ENCODE measurements at regions not wholly inside any gene's neighbourhood (a gene's known extent, or its start where the extent isn't known, plus 50 kb on each side); places are given as distances from the start of the nearest gene placed in this dataset.
A peak's percentile ranks its signal among the peaks of the same experiment; 100 is the strongest.

DNA sequence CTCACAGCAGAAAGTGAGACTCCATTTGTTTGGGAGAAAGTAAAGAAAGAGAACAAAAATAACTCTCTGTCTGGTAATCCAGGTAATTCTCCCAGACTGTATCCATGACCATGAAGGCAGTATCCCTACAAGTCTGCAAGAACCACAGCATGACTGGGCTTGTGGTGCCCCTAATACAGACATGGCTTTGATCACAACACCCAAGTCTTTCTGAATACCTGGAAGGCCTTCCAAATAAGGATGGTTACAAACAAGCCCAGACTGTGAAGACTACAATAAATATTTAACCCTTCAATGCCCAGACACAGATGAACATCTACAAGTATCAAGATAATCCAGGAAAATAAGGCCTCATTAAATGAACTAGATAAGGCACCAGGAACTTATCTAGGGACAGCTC lies 481.1 kb upstream of the RORB start:
- Histone ChIP-seq H4K20me1 (ENCODE audit: insufficient read depth, low read length) (no peaks in the 10 kb centered on the region), H3K27ac (ENCODE audit: low read length) (no peak overlapping the region), H3K4me3 (ENCODE audit: low read depth in 1 of 2, low read length in 2 of 2) (no peak overlapping the region), H3K79me2 (ENCODE audit: insufficient read depth, low read length) (no peaks in the 10 kb centered on the region), H3K36me3 (ENCODE audit: insufficient read depth, low read length) (no peaks in the 10 kb centered on the region), H2AFZ (ENCODE audit: low read depth, low read length) (no peak overlapping the region), H3K27me3 (ENCODE audit: insufficient read depth, low read length, poor library complexity) (no peaks in the 10 kb centered on the region), H3K4me1 (ENCODE audit: insufficient read depth, low read length) (no peaks in the 10 kb centered on the region), H3K9me3 (ENCODE audit: insufficient read depth, low read length, severe bottlenecking) (no peaks in the 10 kb centered on the region), H3K9ac (ENCODE audit: low read depth, low read length) (no peak overlapping the region), H3K4me2 (ENCODE audit: insufficient read depth, low read length) (no peak overlapping the region)
- no peak for ATAC-seq (ENCODE audit: insufficient read depth, low read depth)
- TF ChIP-seq EZH2 (IDR thresholded peaks at IDR 0.05; ENCODE audit: borderline replicate concordance, low read depth, low read length, severe bottlenecking), result no peak
- TF ChIP-seq, protein P1, sequence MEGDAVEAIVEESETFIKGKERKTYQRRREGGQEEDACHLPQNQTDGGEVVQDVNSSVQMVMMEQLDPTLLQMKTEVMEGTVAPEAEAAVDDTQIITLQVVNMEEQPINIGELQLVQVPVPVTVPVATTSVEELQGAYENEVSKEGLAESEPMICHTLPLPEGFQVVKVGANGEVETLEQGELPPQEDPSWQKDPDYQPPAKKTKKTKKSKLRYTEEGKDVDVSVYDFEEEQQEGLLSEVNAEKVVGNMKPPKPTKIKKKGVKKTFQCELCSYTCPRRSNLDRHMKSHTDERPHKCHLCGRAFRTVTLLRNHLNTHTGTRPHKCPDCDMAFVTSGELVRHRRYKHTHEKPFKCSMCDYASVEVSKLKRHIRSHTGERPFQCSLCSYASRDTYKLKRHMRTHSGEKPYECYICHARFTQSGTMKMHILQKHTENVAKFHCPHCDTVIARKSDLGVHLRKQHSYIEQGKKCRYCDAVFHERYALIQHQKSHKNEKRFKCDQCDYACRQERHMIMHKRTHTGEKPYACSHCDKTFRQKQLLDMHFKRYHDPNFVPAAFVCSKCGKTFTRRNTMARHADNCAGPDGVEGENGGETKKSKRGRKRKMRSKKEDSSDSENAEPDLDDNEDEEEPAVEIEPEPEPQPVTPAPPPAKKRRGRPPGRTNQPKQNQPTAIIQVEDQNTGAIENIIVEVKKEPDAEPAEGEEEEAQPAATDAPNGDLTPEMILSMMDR (IDR thresholded peaks at IDR 0.05; ENCODE audit: borderline replicate concordance, extremely low read depth, low read length, poor library complexity, severe bottlenecking), result no peak
- DNase-seq, result no peak

DNA sequence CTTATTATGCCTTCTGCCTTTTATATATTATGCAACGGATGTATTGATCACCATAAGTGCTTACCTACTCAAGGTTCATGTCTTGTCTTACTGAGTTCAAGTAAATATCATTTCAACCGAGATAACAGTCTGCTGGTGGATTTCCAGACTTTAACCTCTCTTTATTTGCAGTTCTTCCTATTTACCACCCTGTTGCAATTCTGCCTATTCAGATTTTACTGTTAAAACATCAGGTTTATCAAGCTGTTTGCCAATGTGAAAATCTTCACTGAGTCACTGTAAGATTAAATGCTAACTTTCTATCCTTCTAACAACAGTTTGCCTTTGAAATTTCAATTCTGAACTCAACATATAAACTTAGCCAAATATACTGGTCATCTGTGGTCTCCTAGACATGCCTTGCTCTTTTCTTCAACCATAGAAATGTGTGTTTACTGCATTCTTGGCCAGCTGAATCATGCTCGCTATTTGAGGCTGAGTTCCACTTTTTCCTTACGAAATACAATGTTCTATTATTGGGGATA lies 471.7 kb upstream of the RORB start:
- 0 out of 2 replicates have a peak overlapping the region, but pooled peaks have one; percentile 43 for H2AFZ ChIP-seq (ENCODE audit: low read depth, low read length)
- H3K4me3 ChIP-seq (ENCODE audit: low read depth in 1 of 2, low read length in 2 of 2), result no peak overlapping the region
- H3K79me2 ChIP-seq (ENCODE audit: insufficient read depth, low read length), result no peaks in the 10 kb centered on the region
- no peak overlapping the region for H3K27ac ChIP-seq (ENCODE audit: low read length)
- H3K4me1 ChIP-seq (ENCODE audit: insufficient read depth, low read length), result peaks cover 9% of the 10 kb centered on the region
- no peak overlapping the region for H3K4me2 ChIP-seq (ENCODE audit: insufficient read depth, low read length)
- DNase-seq (no peak), ATAC-seq (ENCODE audit: insufficient read depth, low read depth) (no peak)
- H4K20me1 ChIP-seq (ENCODE audit: insufficient read depth, low read length), result no peaks in the 10 kb centered on the region
- H3K9ac ChIP-seq (ENCODE audit: low read depth, low read length), result no peak overlapping the region
- TF ChIP-seq, protein P1 (IDR thresholded peaks at IDR 0.05; ENCODE audit: borderline replicate concordance, extremely low read depth, low read length, poor library complexity, severe bottlenecking), result no peak
- TF ChIP-seq EZH2 (IDR thresholded peaks at IDR 0.05; ENCODE audit: borderline replicate concordance, low read depth, low read length, severe bottlenecking), result no peak
- no peaks in the 10 kb centered on the region for H3K27me3 ChIP-seq (ENCODE audit: insufficient read depth, low read length, poor library complexity)
- peaks cover 3% of the 10 kb centered on the region for H3K9me3 ChIP-seq (ENCODE audit: insufficient read depth, low read length, severe bottlenecking)
- no peaks in the 10 kb centered on the region for H3K36me3 ChIP-seq (ENCODE audit: insufficient read depth, low read length)

DNA sequence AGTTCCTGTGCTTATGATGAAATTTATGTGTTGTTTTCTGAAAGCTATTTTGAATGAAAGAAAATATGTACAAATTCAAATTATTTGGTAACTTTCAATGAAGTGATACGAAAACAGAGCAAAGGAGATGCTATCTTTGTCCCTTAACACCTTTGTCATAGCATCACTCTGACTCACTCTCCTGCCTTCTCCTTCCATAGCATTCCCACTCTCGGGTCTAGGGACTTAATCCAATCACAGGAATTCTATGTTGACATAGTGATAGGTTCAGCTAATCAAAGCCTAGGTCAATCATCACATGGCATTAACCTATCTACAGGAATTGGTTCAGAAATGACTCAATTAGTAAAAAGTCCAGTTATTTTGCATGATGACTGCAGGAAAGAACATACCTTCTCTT lies 464.7 kb upstream of the RORB start:
- ATAC-seq (ENCODE audit: insufficient read depth, low read depth) (no peak), DNase-seq (no peak)
- Histone ChIP-seq H3K79me2 (ENCODE audit: insufficient read depth, low read length) (no peaks in the 10 kb centered on the region), H3K27ac (ENCODE audit: low read length) (no peak overlapping the region), H3K4me2 (ENCODE audit: insufficient read depth, low read length) (no peak overlapping the region), H3K9me3 (ENCODE audit: insufficient read depth, low read length, severe bottlenecking) (no peaks in the 10 kb centered on the region), H3K9ac (ENCODE audit: low read depth, low read length) (no peak overlapping the region), H3K36me3 (ENCODE audit: insufficient read depth, low read length) (no peaks in the 10 kb centered on the region), H3K4me3 (ENCODE audit: low read depth in 1 of 2, low read length in 2 of 2) (no peak overlapping the region), H3K27me3 (ENCODE audit: insufficient read depth, low read length, poor library complexity) (no peaks in the 10 kb centered on the region), H2AFZ (ENCODE audit: low read depth, low read length) (no peak overlapping the region), H3K4me1 (ENCODE audit: insufficient read depth, low read length) (peaks cover 16% of the 10 kb centered on the region), H4K20me1 (ENCODE audit: insufficient read depth, low read length) (no peaks in the 10 kb centered on the region)
- TF ChIP-seq, protein P1 (IDR thresholded peaks at IDR 0.05; ENCODE audit: borderline replicate concordance, extremely low read depth, low read length, poor library complexity, severe bottlenecking), result no peak
- TF ChIP-seq EZH2 (IDR thresholded peaks at IDR 0.05; ENCODE audit: borderline replicate concordance, low read depth, low read length, severe bottlenecking), result no peak

DNA sequence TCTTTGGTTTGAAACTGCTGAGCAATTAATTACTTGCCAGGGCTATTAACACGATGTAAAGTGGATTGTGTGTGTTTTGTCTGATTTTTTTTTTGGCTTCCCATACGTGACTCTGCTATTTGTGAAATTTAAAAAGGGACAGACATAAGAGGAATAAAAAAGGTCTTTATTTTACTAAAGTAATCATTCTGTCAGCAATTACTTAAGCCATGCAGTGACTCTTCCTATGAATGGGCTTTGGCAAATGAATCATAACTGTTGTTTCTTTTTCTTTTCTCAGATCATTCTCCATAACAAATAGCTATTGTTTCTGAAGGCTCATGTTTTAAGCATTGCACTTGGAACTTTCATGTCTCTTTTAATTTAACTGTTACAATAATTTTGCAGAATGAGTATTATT lies 461.3 kb upstream of the RORB start:
- no peak overlapping the region for H3K4me2 ChIP-seq (ENCODE audit: insufficient read depth, low read length)
- H3K36me3 ChIP-seq (ENCODE audit: insufficient read depth, low read length), result no peaks in the 10 kb centered on the region
- H3K79me2 ChIP-seq (ENCODE audit: insufficient read depth, low read length), result no peaks in the 10 kb centered on the region
- H3K4me1 ChIP-seq (ENCODE audit: insufficient read depth, low read length), result peaks cover 15% of the 10 kb centered on the region
- DNase-seq (no peak), ATAC-seq (ENCODE audit: insufficient read depth, low read depth) (no peak)
- H3K4me3 ChIP-seq (ENCODE audit: low read depth in 1 of 2, low read length in 2 of 2), result no peak overlapping the region
- no peak overlapping the region for H2AFZ ChIP-seq (ENCODE audit: low read depth, low read length)
- no peak overlapping the region for H3K27ac ChIP-seq (ENCODE audit: low read length)
- no peak overlapping the region for H3K9ac ChIP-seq (ENCODE audit: low read depth, low read length)
- H4K20me1 ChIP-seq (ENCODE audit: insufficient read depth, low read length), result no peaks in the 10 kb centered on the region
- no peaks in the 10 kb centered on the region for H3K27me3 ChIP-seq (ENCODE audit: insufficient read depth, low read length, poor library complexity)
- H3K9me3 ChIP-seq (ENCODE audit: insufficient read depth, low read length, severe bottlenecking), result no peaks in the 10 kb centered on the region
- TF ChIP-seq, protein P1 (IDR thresholded peaks at IDR 0.05; ENCODE audit: borderline replicate concordance, extremely low read depth, low read length, poor library complexity, severe bottlenecking), result no peak
- TF ChIP-seq EZH2 (IDR thresholded peaks at IDR 0.05; ENCODE audit: borderline replicate concordance, low read depth, low read length, severe bottlenecking), result no peak
